Rectal smooth muscle tissue (tissue), 1 donor: ENCODE measurements at regions not wholly inside any gene's neighbourhood (a gene's known extent, or its start where the extent isn't known, plus 50 kb on each side); places are given as distances from the start of the nearest gene placed in this dataset.
"Not testable (repeated sequence)": the region's sequence is repeated elsewhere in the genome, so short reads cannot be mapped to it uniquely, and the experiment has no call there.

Source experiments
- H3K27ac ChIP-seq: one replicate; pipeline ENCODE4 v1.7.0; 2013; ENCODE audit warnings: low read depth, low read length, inconsistent platforms
- H3K27me3 ChIP-seq: one replicate; pipeline ENCODE4 v1.7.0; 2013; ENCODE audit warnings: low read length; ENCODE audit not compliant: control insufficient read depth, insufficient read depth
- H3K36me3 ChIP-seq: one replicate; pipeline ENCODE4 v1.7.0; 2013; ENCODE audit warnings: low read length; ENCODE audit not compliant: control insufficient read depth, insufficient read depth
- H3K4me1 ChIP-seq: one replicate; pipeline ENCODE4 v1.7.0; 2013; ENCODE audit warnings: low read length; ENCODE audit not compliant: control insufficient read depth, insufficient read depth
- H3K4me3 ChIP-seq: one replicate; pipeline ENCODE4 v1.7.0; 2013; ENCODE audit warnings: low read length
- H3K9ac ChIP-seq: one replicate; pipeline ENCODE4 v1.7.0; 2013; ENCODE audit warnings: low read length

- H3K4me3 ChIP-seq = no peak overlapping the region
- H3K4me1 ChIP-seq = no peaks in the 10 kb centered on the region
- no peaks in the 10 kb centered on the region for H3K36me3 ChIP-seq
- no peak overlapping the region for H3K27ac ChIP-seq
- H3K9ac ChIP-seq = no peak overlapping the region
- H3K27me3 ChIP-seq = no peaks in the 10 kb centered on the region
Observed at GRCh38 chr5:53291528-53291927, 182.0 kb upstream of the MOCS2 start.

DNA sequence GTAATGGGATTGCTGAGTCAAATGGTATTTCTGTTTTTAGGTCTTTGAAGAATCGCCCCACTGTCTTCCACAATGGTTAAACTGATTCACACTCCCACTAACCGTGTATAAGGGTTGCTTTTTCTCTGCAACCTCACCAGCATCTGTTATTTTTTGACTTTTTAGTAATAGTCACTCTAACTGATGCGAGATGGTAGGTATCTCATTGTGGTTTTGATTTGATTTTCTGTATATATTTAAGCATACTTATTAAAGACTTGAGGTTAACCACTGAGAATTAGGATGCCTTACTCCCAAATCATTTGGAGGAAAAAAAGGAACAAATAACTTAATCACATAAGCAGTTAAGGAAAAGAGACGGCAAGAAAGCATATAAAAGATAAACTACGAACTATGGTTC is 181.6 kb upstream of the FST start:
- no peaks in the 10 kb centered on the region for H3K27me3 ChIP-seq
- no peaks in the 10 kb centered on the region for H3K4me1 ChIP-seq
- H3K27ac ChIP-seq = no peak overlapping the region
- H3K36me3 ChIP-seq = no peaks in the 10 kb centered on the region
- H3K9ac ChIP-seq = no peak overlapping the region
- no peak overlapping the region for H3K4me3 ChIP-seq

- Histone ChIP-seq H3K27me3 (no peaks in the 10 kb centered on the region), H3K4me3 (no peak overlapping the region), H3K9ac (no peak overlapping the region), H3K4me1 (no peaks in the 10 kb centered on the region), H3K36me3 (no peaks in the 10 kb centered on the region), H3K27ac (no peak overlapping the region)
Observed at GRCh38 chr5:53302529-53302928, 177.9 kb upstream of the FST start.

- Histone ChIP-seq H3K4me1 (no peaks in the 10 kb centered on the region), H3K36me3 (no peaks in the 10 kb centered on the region), H3K27ac (no peak overlapping the region), H3K9ac (no peak overlapping the region), H3K27me3 (no peaks in the 10 kb centered on the region), H3K4me3 (no peak overlapping the region)
Observed at GRCh38 chr5:53303105-53303504, 177.3 kb upstream of the FST start.

DNA sequence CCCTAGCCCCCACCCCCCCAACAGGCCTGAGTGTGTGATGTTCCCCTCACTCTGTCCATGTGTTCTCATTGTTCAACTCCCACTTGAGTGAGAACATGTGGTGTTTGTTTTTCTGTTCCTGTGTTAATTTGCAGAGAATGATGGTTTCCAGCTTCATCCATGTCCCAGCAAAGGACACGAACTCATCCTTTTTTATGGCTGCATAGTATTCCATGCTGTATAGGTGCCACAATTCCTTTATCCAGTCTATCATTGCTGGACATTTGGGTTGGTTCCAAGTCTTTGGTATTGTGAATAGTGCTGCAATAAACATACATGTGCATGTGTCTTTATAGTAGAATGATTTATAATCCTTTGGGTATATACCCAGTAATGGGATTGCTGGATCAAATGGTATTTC is 175.1 kb upstream of the FST start:
- H3K27me3 ChIP-seq = not testable (repeated sequence)

GRCh38 chr5:53309653-53310052 is 170.8 kb upstream of the FST start:
- Histone ChIP-seq H3K27ac (no peak overlapping the region), H3K4me1 (no peaks in the 10 kb centered on the region), H3K36me3 (no peaks in the 10 kb centered on the region), H3K9ac (no peak overlapping the region), H3K27me3 (no peaks in the 10 kb centered on the region), H3K4me3 (no peak overlapping the region)

More for the DNA sequence above, 175.1 kb upstream of the FST start:
- not testable (repeated sequence) for H3K27ac ChIP-seq, H3K36me3 ChIP-seq, H3K4me1 ChIP-seq, H3K9ac ChIP-seq, H3K4me3 ChIP-seq

GRCh38 chr5:53311681-53312080 is 168.7 kb upstream of the FST start:
- H3K36me3 ChIP-seq = no peaks in the 10 kb centered on the region
- H3K27me3 ChIP-seq = no peaks in the 10 kb centered on the region
- no peak overlapping the region for H3K9ac ChIP-seq
- no peak overlapping the region for H3K27ac ChIP-seq
- no peaks in the 10 kb centered on the region for H3K4me1 ChIP-seq
- no peak overlapping the region for H3K4me3 ChIP-seq

DNA sequence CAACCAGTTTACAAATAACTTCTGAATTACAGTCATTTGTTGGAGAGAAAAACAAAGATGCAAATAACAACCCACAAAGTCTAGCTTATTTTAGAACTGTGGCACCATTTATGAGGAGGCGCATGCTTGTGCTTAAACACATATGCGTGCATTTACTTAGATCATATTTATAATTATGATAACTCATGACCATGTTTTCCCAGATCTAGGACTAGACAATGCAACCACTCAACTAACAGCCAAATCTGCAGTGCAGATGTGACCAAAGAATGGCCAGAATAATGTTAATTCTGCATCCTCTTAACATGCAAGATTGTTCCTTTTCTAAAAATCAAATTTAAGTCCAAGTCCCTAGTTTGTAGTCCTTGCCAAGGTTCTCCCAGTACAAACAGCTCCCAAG is 167.3 kb upstream of the FST start:
- Histone ChIP-seq H3K27me3 (no peaks in the 10 kb centered on the region), H3K27ac (no peak overlapping the region), H3K9ac (no peak overlapping the region), H3K4me1 (no peaks in the 10 kb centered on the region), H3K4me3 (no peak overlapping the region), H3K36me3 (no peaks in the 10 kb centered on the region)

DNA sequence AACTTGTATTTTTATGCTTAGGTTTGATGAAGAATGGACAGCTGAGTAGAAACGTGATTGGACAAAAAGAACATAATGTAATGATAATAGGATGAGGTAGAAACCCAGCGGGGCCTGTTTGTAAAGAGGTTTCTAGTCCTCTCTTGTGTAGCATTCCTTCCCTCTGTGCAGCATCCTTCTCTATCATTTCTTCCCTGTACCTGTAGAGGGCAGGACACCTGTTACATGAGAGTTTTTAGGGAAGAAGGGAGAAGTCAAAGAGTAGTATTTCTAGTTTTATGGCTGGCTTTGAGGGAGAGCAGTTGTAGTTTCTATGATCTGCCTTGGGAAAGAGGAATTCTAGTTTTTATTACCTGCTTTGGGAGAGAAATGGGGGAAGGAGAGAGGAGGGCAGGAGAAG is 162.1 kb upstream of the FST start:
- Histone ChIP-seq H3K27me3 (no peaks in the 10 kb centered on the region), H3K4me3 (no peak overlapping the region), H3K4me1 (no peaks in the 10 kb centered on the region), H3K27ac (no peak overlapping the region), H3K9ac (no peak overlapping the region), H3K36me3 (no peaks in the 10 kb centered on the region)

DNA sequence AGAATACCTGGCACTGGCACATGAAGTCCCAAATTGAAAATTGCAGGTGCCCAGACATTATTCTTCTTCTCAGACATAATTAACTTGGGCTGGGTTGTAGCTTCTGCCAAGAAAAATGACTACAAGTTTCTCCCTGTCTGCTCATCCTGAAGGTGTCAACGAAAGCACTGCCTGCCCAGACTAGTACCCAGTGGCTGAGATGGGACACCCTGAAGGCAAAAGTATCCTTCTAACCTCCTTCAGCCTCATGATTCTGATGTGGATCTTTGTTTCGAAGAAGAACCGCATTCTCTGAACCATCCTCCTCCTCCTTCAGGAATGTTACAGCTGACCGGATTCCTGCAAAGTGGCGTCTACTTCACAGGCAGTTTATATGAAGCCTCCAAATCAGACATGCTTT is 161.1 kb upstream of the FST start:
- H3K27ac ChIP-seq = no peak overlapping the region
- no peaks in the 10 kb centered on the region for H3K36me3 ChIP-seq
- no peak overlapping the region for H3K9ac ChIP-seq
- H3K27me3 ChIP-seq = no peaks in the 10 kb centered on the region
- H3K4me3 ChIP-seq = no peak overlapping the region
- H3K4me1 ChIP-seq = no peaks in the 10 kb centered on the region

- H3K4me3 ChIP-seq = no peak overlapping the region
- H3K27me3 ChIP-seq = no peaks in the 10 kb centered on the region
- H3K4me1 ChIP-seq = no peaks in the 10 kb centered on the region
- no peak overlapping the region for H3K9ac ChIP-seq
- no peaks in the 10 kb centered on the region for H3K36me3 ChIP-seq
- no peak overlapping the region for H3K27ac ChIP-seq
Observed at GRCh38 chr5:53321073-53321472, 159.4 kb upstream of the FST start.

DNA sequence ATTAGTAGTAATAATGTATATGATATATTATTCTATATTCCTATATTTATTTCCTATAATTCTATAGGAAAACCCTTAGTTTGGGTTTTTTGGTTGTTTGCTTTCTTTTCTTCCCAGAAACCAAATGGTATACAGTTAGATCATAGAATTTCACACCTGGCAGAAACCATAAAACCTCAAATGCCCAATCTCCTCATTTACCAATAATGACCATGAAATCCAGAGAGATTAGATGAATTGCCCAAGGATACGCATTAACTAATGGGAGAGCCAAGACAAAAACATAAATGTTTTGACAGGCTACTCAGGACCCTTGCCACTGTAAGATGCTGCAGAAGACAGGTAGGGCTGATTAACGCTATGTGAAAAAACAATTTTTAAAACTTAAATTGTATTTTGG is 158.7 kb upstream of the FST start:
- Histone ChIP-seq H3K4me1 (no peaks in the 10 kb centered on the region), H3K9ac (no peak overlapping the region), H3K36me3 (no peaks in the 10 kb centered on the region), H3K27ac (no peak overlapping the region), H3K27me3 (no peaks in the 10 kb centered on the region), H3K4me3 (no peak overlapping the region)

GRCh38 chr5:53322257-53322656 is 158.2 kb upstream of the FST start:
- H3K4me1 ChIP-seq = no peaks in the 10 kb centered on the region
- H3K9ac ChIP-seq = no peak overlapping the region
- H3K4me3 ChIP-seq = no peak overlapping the region
- no peaks in the 10 kb centered on the region for H3K27me3 ChIP-seq
- H3K27ac ChIP-seq = no peak overlapping the region
- no peaks in the 10 kb centered on the region for H3K36me3 ChIP-seq

DNA sequence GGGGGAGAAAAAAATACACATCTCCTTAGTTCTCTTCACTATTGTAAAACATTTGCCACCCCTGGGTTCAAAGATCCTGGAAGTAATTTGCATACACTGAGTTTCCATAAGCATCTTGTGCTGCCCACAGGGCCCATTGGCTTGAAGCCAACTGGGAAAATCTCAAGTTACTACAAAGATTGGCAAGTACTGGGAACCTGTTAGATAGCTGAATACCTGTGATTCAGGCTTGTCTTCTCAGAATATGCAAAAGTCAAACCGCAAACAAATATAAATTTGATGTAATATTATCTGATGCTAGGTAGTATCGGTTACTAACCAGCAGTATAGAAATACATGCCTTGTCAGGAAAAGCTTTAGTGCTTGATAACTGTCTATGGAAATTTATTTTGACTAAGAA is 156.9 kb upstream of the FST start:
- no peak overlapping the region for H3K27ac ChIP-seq
- no peaks in the 10 kb centered on the region for H3K4me1 ChIP-seq
- H3K4me3 ChIP-seq = no peak overlapping the region
- no peaks in the 10 kb centered on the region for H3K36me3 ChIP-seq
- no peak overlapping the region for H3K9ac ChIP-seq
- no peaks in the 10 kb centered on the region for H3K27me3 ChIP-seq
